Duodenal mucosa (tissue), 2 donors: ENCODE measurements at regions not wholly inside any gene's neighbourhood (a gene's known extent, or its start where the extent isn't known, plus 50 kb on each side); places are given as distances from the start of the nearest gene placed in this dataset.

Experiments
- H3K27ac ChIP-seq: one replicate; pipeline ENCODE4 v1.7.0; 2013; ENCODE audit warnings: low read depth, low read length
- H3K27me3 ChIP-seq, 2 donors: one replicate each; pipeline ENCODE4 v1.7.0; 2013; ENCODE audit warnings: low read length in 2 of 2, control low read depth in 1 of 2; ENCODE audit not compliant: insufficient read depth in 2 of 2, control insufficient read depth in 1 of 2
- H3K36me3 ChIP-seq, 2 donors: one replicate each; pipeline ENCODE4 v1.7.0; 2013; ENCODE audit warnings: low read length in 2 of 2, control low read depth in 1 of 2; ENCODE audit not compliant: insufficient read depth in 2 of 2, control insufficient read depth in 1 of 2
- H3K4me1 ChIP-seq, 2 donors: one replicate each; pipeline ENCODE4 v1.7.0; 2013; ENCODE audit warnings: low read length in 2 of 2, control low read depth in 1 of 2; ENCODE audit not compliant: insufficient read depth in 2 of 2, control insufficient read depth in 1 of 2
- H3K4me3 ChIP-seq, 2 donors: one replicate each; pipeline ENCODE4 v1.7.0; 2013; ENCODE audit warnings: low read length in 2 of 2, low read depth in 1 of 2
- H3K9ac ChIP-seq, 2 donors: one replicate each; pipeline ENCODE4 v1.7.0; 2013; ENCODE audit warnings: low read length in 2 of 2, low read depth in 1 of 2
- H3K9me3 ChIP-seq, 2 donors: one replicate each; pipeline ENCODE4 v1.7.0; 2013; ENCODE audit warnings: low read length in 2 of 2, control low read depth in 1 of 2; ENCODE audit not compliant: control insufficient read depth in 1 of 2

DNA sequence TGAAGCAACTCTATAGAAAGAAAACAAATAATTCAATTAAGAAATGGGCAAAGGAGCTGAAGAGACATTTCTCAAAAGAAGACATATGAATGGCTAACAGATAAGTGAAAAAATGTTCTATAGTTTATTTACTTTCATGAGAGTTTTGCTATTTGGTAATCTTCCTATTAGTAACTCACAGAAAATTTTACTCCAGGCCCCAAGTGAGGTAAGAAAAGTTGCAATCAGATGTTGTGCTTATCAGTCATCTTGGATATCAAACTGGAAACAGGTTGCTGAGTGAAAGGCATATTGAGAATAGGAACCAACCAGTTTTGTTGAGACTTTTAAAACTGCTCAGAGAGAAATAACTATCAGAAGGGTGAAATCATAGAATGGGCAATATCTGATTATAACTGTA is 1179.0 kb upstream of the ACVR2A start:
- Histone ChIP-seq H3K9ac (no peak overlapping the region), H3K4me3 (no peak overlapping the region), H3K27ac (no peak overlapping the region), H3K36me3 (no peaks in the 10 kb centered on the region), H3K27me3 (no peaks in the 10 kb centered on the region), H3K4me1 (no peaks in the 10 kb centered on the region), H3K9me3 (no peaks in the 10 kb centered on the region)

DNA sequence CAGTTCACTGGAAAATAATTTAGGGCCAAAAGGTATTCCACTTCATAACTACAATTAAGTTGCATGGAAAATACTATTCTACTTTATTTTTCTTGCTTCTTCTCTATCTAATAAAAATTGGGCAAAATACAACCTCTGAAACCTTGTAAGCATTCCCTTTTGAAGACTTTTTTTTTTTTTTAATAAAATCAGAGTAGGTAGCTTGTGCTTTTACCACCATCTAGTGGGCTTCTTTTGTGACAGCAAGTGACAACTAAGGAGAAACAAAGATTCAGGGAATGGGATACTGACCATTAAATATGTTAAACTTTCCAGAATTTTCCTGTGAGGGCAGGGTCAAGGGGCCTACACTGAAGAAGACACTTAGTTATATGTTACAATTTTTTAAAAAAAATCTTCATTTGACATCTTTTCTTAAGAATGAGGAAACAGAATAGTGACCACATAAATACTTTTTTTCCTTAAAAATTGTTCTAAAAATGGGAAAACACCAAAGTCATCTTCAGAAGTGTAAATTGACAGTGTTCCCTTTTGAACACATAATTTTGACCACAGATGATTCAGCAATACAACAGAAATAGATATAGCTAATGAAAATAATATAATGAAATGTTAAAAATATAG is 1183.2 kb upstream of the ACVR2A start:
- Histone ChIP-seq H3K9ac (no peak overlapping the region), H3K36me3 (no peaks in the 10 kb centered on the region), H3K27me3 (no peaks in the 10 kb centered on the region), H3K27ac (no peak overlapping the region), H3K4me3 (no peak overlapping the region), H3K4me1 (no peaks in the 10 kb centered on the region), H3K9me3 (no peaks in the 10 kb centered on the region)

DNA sequence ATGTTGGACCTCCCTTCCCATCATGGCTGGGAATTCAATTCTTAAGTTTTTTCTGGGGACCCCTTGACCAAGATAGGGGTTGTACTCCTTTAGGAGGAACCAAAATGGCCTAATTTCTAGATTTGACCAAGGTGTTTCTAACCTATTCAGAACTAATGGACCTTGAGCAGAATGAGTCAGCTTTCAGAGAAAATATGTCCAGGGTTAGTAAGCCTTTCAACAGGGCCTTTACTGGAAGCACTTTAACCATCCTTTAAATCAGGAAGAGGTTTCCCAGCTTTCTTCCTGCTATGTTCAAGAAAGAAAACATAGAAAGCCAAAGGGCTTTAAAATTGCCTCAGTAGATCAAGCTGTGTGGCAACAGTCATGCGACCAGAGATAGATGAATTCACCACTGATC is 1184.9 kb upstream of the ACVR2A start:
- no peaks in the 10 kb centered on the region for H3K4me1 ChIP-seq
- H3K27ac ChIP-seq, result no peak overlapping the region
- no peaks in the 10 kb centered on the region for H3K27me3 ChIP-seq
- H3K4me3 ChIP-seq, result no peak overlapping the region
- H3K9ac ChIP-seq, result no peak overlapping the region
- H3K36me3 ChIP-seq, result no peaks in the 10 kb centered on the region
- H3K9me3 ChIP-seq, result no peaks in the 10 kb centered on the region

DNA sequence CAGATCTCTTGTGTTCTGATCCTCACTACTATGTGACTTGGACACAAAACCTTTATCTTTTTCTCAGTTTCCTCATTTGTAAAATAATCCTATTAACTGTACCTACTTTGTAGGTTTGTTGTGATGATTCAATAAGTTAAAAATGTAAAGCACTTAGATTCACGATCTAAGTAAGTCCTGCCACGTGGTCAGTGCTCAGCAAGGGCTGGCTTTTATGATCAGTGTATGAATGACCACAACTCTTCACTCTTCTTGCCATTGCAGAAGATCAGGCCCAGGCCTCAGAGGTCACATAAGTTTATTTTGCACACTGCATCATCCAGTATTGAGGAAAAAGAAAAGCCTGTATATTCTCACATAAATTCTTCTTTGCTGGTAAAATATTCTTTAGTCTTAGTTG is 1192.5 kb upstream of the ACVR2A start:
- Histone ChIP-seq H3K4me1 (no peaks in the 10 kb centered on the region), H3K36me3 (no peaks in the 10 kb centered on the region), H3K9me3 (no peaks in the 10 kb centered on the region), H3K4me3 (no peak overlapping the region), H3K9ac (no peak overlapping the region), H3K27ac (no peak overlapping the region), H3K27me3 (no peaks in the 10 kb centered on the region)

DNA sequence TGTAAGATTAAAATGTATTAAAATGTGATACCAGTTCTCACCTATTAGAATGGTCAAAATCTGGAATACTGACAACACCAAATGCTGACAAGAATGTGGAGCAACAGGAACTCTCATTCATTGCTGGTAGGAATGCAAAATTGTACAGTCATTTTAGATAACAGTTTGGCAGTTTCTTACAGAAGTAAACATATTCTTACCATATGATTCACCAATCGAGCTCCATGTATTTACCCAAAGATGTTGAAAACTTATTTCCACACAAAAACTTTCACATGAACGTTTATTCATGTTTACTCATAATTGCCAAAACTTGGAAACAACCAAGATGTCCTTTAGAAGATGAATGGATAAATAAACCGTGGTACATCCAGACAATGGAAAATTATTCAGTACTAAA is 1193.5 kb upstream of the ACVR2A start:
- Histone ChIP-seq H3K9ac (no peak overlapping the region), H3K4me1 (no peaks in the 10 kb centered on the region)

DNA sequence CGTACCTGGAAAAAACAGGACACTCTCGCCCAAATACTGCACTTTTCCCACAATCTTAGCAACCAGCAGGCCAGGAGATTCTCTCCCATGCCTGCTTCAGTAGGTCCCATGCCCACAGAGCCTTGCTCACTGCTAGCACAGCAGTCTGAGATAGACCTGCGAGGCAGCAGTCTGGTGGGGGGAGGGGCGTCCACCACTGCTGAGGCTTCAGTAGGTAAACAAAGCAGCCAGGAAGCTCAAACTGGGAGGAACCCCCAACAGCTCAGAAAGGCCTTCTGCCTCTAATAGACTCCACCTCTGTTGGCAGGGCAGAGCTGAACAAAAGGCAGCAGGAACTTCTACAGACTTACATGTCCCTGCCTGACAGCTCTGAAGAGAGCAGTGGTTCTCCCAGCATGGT is 1202.8 kb upstream of the ACVR2A start:
- Histone ChIP-seq H3K9ac (no peak overlapping the region), H3K27me3 (no peaks in the 10 kb centered on the region), H3K4me3 (no peak overlapping the region), H3K4me1 (no peaks in the 10 kb centered on the region), H3K36me3 (no peaks in the 10 kb centered on the region), H3K9me3 (no peaks in the 10 kb centered on the region), H3K27ac (no peak overlapping the region)

More for the DNA sequence above, 1193.5 kb upstream of the ACVR2A start:
- no peaks in the 10 kb centered on the region for H3K9me3 ChIP-seq
- no peak overlapping the region for H3K27ac ChIP-seq
- no peaks in the 10 kb centered on the region for H3K27me3 ChIP-seq
- H3K4me3 ChIP-seq, result no peak overlapping the region
- H3K36me3 ChIP-seq, result no peaks in the 10 kb centered on the region

DNA sequence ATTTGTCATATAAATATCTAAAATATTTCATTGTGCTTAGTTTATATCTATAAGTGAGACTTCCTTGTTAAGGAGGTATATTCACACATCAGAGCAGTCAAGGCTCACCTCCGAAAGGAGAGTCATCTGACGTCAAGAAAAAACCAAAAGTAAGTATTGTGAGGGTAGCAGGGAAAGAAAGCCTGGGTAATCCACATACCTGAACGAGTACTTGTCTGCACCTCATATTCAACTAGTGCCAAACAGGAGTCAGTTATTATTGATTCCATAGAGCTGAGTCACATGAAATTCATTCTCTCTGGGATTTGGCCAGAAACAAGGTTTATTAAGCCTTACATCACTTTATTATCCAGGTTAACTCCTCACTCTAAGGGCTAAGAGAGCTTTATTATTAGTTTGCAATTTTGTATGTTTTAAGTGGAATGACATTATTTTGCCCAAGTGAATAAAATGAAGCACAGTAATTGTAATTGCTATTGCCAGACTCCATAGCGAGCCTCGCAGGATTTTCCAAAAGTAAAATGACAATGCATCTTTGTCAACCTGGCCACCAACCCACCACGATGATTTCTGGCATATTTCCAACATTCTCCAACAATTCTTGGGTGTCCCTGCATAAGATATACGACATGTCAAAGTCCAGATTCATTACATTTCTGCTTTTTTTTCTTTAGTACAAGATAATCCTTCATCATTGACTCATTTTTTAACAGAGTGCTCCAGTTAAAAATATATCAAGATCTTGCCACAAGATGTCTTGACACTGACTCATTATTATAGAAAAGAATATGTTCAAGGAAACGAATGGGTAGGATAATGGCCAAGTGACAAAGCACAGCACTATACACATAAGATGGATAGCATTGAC is 1210.4 kb upstream of the ACVR2A start:
- Histone ChIP-seq H3K27me3 (no peaks in the 10 kb centered on the region), H3K36me3 (no peaks in the 10 kb centered on the region), H3K4me1 (no peaks in the 10 kb centered on the region), H3K9me3 (no peaks in the 10 kb centered on the region), H3K9ac (no peak overlapping the region), H3K27ac (no peak overlapping the region), H3K4me3 (no peak overlapping the region)

DNA sequence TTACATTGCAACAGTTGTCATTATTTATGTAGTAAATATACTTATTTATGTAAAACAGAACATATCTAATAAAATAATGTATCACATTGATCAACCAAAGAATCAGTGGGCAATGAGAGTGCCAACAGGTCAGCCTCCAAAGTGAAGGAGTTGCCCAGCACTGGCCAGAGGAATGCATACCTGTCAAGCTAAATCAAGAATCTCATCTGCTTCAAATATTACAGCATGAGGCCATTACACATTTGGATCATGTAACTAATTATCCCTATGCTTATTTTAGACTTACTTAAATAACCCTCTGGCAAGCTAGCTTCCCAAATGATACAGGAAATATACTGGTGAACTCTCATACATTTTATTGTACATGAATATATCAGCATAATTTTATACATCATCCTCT is 1211.7 kb upstream of the ACVR2A start:
- no peaks in the 10 kb centered on the region for H3K27me3 ChIP-seq
- no peak overlapping the region for H3K4me3 ChIP-seq
- H3K9me3 ChIP-seq, result no peaks in the 10 kb centered on the region
- H3K27ac ChIP-seq, result no peak overlapping the region
- H3K36me3 ChIP-seq, result no peaks in the 10 kb centered on the region
- H3K9ac ChIP-seq, result no peak overlapping the region
- no peaks in the 10 kb centered on the region for H3K4me1 ChIP-seq

DNA sequence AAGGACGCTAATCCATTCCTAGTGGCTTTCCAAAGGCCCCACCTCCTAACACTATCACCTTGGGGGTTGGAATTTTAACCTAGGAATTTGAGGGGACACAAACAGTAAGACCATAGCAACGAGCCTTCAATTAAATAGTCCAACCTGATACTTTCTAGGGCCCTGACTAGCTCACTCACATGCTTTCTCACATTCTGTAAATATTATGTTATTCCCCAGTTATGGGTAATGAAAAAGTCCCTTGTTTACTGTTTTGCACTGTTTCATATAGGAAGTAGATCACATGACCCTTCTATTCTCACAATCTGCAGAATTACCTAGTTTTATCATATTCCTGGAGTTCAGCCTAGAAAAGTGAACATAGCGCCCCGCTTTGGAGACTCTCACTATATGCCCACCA is 1212.1 kb upstream of the ACVR2A start:
- H3K27ac ChIP-seq, result no peak overlapping the region
- no peak overlapping the region for H3K9ac ChIP-seq
- no peaks in the 10 kb centered on the region for H3K4me1 ChIP-seq
- no peaks in the 10 kb centered on the region for H3K9me3 ChIP-seq
- H3K4me3 ChIP-seq, result no peak overlapping the region
- no peaks in the 10 kb centered on the region for H3K36me3 ChIP-seq
- H3K27me3 ChIP-seq, result no peaks in the 10 kb centered on the region

DNA sequence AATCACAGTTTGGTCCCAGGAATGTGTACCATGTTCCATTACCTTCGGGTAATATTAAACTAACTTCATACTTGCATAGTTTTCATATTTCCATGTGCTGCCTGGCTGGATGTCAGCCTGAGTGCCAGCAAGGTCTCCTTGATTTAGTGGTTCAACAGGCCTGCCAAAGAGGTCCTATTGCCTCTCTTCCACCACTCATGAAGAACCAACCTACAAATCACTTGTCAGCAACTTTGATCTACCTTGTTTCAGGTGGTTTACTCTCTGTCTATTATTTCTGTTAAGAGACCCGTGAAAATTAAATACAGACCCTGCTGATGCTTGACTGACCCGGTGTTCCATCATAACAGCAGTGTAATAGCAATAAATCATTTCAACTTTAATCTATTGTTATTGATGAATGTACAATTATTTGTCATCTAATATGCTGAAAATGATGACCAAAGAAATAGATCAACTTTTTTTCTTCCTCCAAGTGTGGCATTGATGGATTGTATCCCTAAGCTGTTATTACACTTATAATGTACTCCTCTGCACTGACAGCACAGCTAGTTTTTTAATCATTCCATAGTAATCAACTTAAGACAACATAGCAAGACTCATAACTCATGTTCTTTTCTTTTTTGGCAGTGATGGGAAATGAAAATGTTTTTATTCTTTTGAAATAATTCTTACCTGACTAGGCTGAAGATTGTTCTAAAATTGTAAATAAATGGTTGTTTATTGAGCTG is 1220.2 kb upstream of the ACVR2A start:
- Histone ChIP-seq H3K9ac (no peak overlapping the region), H3K9me3 (no peaks in the 10 kb centered on the region), H3K36me3 (no peaks in the 10 kb centered on the region), H3K4me3 (no peak overlapping the region), H3K27me3 (no peaks in the 10 kb centered on the region), H3K4me1 (no peaks in the 10 kb centered on the region), H3K27ac (no peak overlapping the region)
